GM12891 (cell line): ENCODE measurements at regions not wholly inside any gene's neighbourhood (a gene's known extent, or its start where the extent isn't known, plus 50 kb on each side); places are given as distances from the start of the nearest gene placed in this dataset.
A peak's percentile ranks its signal among the peaks of the same experiment; 100 is the strongest.

Experiments
- POLR2A ChIP-seq: IDR thresholded peaks from 2 replicates; pipeline ENCODE4 v1.6.1; 2011; ENCODE audit warnings: low read depth, low read length, control low read depth
- POLR2AphosphoS5 ChIP-seq: IDR thresholded peaks from 2 replicates; pipeline ENCODE4 v1.6.1; 2011; ENCODE audit warnings: low read depth, low read length, control low read depth
- POU2F2 ChIP-seq: IDR thresholded peaks from 2 replicates; pipeline ENCODE4 v1.6.1; 2011; ENCODE audit warnings: low read depth, mild to moderate bottlenecking, control low read depth, low read length, moderate library complexity
- SPI1 ChIP-seq: IDR thresholded peaks from 2 replicates; pipeline ENCODE4 v1.6.1; 2011; ENCODE audit warnings: low read depth, low read length, control low read depth
- TAF1 ChIP-seq: IDR thresholded peaks from 2 replicates; pipeline ENCODE4 v1.6.1; 2011; ENCODE audit warnings: low read depth, low read length, control low read depth

DNA sequence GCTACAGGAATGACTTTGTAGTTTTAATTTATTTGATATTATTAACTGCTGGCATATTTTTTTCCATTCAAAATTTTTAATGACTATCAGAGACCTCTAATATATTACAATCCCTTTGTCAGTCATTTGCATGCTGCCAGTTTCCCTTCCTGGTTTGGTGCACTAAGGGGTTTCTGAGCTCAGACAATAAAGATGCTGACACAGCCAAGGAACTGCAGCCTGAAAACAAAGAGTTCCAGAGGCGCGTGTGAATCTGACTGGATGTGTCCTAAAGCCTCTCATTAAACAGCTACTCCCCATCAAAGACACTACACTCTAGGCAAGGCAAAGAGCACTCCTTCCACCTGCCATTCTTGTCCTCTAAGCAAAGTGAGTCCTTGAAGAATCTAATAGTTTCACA, 116.8 kb upstream of the DST start:
- TF ChIP-seq POLR2A (no peak), POLR2AphosphoS5 (no peak), TAF1 (no peak), SPI1 (peak; percentile 74), POU2F2 (0 out of 2 replicates have a peak, but pooled peaks have one; percentile 18)
